ENCODE measurements at regions not wholly inside any gene's neighbourhood (a gene's known extent, or its start where the extent isn't known, plus 50 kb on each side); places are given as distances from the start of the nearest gene placed in this dataset.

DNA sequence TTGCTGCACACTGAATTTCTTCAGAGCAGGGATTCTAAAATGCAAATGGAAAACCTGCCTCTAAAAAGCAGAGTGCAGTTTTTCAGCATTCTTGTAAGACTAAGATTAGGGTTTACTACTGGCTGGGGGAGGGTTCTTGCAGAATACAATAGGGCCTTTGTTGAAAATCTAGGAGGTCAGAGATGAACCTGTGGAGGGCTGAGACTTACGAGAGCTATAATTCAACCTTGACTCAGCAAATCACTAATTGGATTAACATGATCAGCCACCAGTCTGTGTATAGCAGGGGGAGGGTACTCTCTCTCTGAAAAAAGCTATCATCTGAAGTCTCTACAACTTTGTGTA is 92.6 kb upstream of the HIF1A start:
- TF ChIP-seq, protein P1, sequence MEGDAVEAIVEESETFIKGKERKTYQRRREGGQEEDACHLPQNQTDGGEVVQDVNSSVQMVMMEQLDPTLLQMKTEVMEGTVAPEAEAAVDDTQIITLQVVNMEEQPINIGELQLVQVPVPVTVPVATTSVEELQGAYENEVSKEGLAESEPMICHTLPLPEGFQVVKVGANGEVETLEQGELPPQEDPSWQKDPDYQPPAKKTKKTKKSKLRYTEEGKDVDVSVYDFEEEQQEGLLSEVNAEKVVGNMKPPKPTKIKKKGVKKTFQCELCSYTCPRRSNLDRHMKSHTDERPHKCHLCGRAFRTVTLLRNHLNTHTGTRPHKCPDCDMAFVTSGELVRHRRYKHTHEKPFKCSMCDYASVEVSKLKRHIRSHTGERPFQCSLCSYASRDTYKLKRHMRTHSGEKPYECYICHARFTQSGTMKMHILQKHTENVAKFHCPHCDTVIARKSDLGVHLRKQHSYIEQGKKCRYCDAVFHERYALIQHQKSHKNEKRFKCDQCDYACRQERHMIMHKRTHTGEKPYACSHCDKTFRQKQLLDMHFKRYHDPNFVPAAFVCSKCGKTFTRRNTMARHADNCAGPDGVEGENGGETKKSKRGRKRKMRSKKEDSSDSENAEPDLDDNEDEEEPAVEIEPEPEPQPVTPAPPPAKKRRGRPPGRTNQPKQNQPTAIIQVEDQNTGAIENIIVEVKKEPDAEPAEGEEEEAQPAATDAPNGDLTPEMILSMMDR (IDR thresholded peaks at IDR 0.05), result no peak
- TF ChIP-seq POLR2A (IDR thresholded peaks at IDR 0.05), result no peak
